ENCODE measurements at regions not wholly inside any gene's neighbourhood (a gene's known extent, or its start where the extent isn't known, plus 50 kb on each side); places are given as distances from the start of the nearest gene placed in this dataset.

DNA sequence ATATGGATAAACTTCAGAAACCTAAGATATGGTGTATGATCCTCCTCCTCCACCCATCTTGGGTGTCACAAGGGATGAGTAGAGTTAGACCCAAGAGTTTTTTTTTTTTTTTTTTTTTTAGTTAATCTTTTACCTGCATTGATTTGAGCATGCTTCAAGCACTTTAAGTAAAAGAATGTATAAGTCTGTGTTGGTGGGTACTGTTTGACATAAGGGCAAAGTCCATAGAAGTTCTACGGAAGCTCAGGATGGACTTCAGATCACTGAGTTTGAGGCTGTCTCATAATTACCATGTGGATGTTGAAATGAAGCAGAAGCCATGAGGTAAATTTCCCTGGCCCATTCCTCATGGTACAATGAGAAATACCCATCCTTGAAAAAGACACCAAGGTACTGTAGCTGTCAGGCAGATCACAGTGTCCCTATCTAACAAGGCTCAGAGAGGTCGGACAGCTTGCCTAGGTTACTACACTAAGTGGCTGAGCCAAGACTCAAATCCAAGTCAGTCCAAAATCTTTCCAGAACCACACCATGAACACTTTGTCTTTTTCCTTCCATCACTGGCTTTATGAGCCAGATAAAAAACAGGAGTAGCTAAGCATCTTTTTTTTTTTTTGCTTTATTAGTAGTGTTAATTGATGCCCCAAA lies 962.8 kb downstream of the CDH11 start:
- no peaks in the 10 kb centered on the region for H4K20me1 ChIP-seq (ENCODE audit: control insufficient read depth, insufficient read depth)
- H3K36me3 ChIP-seq (ENCODE audit: control insufficient read depth in 2 of 2, insufficient read depth in 2 of 2, low read length in 1 of 2) = no peaks in the 10 kb centered on the region
- RAD21 ChIA-PET (ENCODE audit: unreplicated experiment) = no interaction called here
- CTCF ChIA-PET = no interaction called here
- ATAC-seq (no peak), DNase-seq (ENCODE audit: low read depth, low spot score) (no peak), FAIRE-seq (no peak)
- no peaks in the 10 kb centered on the region for H3K79me2 ChIP-seq (ENCODE audit: control insufficient read depth, insufficient read depth, low read length)
- H3K27ac ChIP-seq (ENCODE audit: control insufficient read depth, insufficient read depth) = no peak overlapping the region
- H3K9me3 ChIP-seq (replicated peaks; ENCODE audit: control insufficient read depth, insufficient read depth, low read length) = no peaks in the 10 kb centered on the region
- no peak overlapping the region for H2AFZ ChIP-seq (ENCODE audit: control insufficient read depth, low read depth, low read length)
- H3K9ac ChIP-seq (ENCODE audit: control insufficient read depth, insufficient read depth, low read length) = no peak overlapping the region
- SMC1A ChIA-PET (ENCODE audit: uncharacterized antibody, unreplicated experiment) = no interaction called here
- H3K4me1 ChIP-seq (ENCODE audit: control insufficient read depth, insufficient read depth, low read length) = no peaks in the 10 kb centered on the region
- H3K4me3 ChIP-seq = no peak overlapping the region
- in situ Hi-C loops (cut with MboI) = no loop called here
- no TSS peak for BruUV-seq (replicated peaks)
- no peak overlapping the region for H3K4me2 ChIP-seq (ENCODE audit: control insufficient read depth, insufficient read depth)
- POLR2A ChIA-PET = no interaction called here
- no peaks in the 10 kb centered on the region for H3K27me3 ChIP-seq (replicated peaks in 1 of 2; ENCODE audit: control insufficient read depth in 2 of 2, insufficient read depth in 2 of 2, low read length in 1 of 2)
- intact Hi-C loops (cut with micrococcal nuclease; ENCODE audit: unreplicated experiment) = no loop called here
- WGBS (ENCODE audit: insufficient coverage, insufficient replicate concordance, low lambda C conversion rate, missing lambda C conversion rate) = 57% methylated on average over 2 of the region's 2 CpGs
- TF ChIP-seq, protein P1, sequence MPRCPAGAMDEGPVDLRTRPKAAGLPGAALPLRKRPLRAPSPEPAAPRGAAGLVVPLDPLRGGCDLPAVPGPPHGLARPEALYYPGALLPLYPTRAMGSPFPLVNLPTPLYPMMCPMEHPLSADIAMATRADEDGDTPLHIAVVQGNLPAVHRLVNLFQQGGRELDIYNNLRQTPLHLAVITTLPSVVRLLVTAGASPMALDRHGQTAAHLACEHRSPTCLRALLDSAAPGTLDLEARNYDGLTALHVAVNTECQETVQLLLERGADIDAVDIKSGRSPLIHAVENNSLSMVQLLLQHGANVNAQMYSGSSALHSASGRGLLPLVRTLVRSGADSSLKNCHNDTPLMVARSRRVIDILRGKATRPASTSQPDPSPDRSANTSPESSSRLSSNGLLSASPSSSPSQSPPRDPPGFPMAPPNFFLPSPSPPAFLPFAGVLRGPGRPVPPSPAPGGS (IDR thresholded peaks at IDR 0.05; ENCODE audit: borderline replicate concordance, insufficient read depth, low read depth, low read length, poor library complexity, severe bottlenecking) = no peak
- TF ChIP-seq MEF2A (IDR thresholded peaks at IDR 0.05; ENCODE audit: insufficient read depth, low read depth, low read length) (no peak), NR2C1 (IDR thresholded peaks at IDR 0.05) (no peak), HCFC1 (IDR thresholded peaks at IDR 0.05; ENCODE audit: low read length) (no peak), CBX5 (IDR thresholded peaks at IDR 0.05; ENCODE audit: low read depth) (no peak), CHD1 (IDR thresholded peaks at IDR 0.05; ENCODE audit: low read depth, low read length) (no peak), HDAC2 (IDR thresholded peaks at IDR 0.05) (no peak), EP300 (IDR thresholded peaks at IDR 0.05; ENCODE audit: borderline replicate concordance in 1 of 2, control insufficient read depth in 1 of 2, low read depth in 2 of 2, low read length in 2 of 2) (no peak), HDAC6 (IDR thresholded peaks at IDR 0.05; ENCODE audit: unreplicated experiment) (no peak), RAD21 (IDR thresholded peaks at IDR 0.05; ENCODE audit: insufficient read depth, low read depth, low read length) (no peak), TAF1 (IDR thresholded peaks at IDR 0.05; ENCODE audit: borderline replicate concordance, low read depth, low read length) (no peak), SMAD5 (IDR thresholded peaks at IDR 0.05; ENCODE audit: low read depth) (no peak), FOS (IDR thresholded peaks at IDR 0.05; ENCODE audit: borderline replicate concordance, extremely low read depth, insufficient read length) (no peak), SIN3A (IDR thresholded peaks at IDR 0.05; ENCODE audit: low read depth, low read length) (no peak), JUND (IDR thresholded peaks at IDR 0.05; ENCODE audit: low read depth, low read length) (no peak), MXI1 (IDR thresholded peaks at IDR 0.05; ENCODE audit: low read depth, low read length) (no peak)
- TF ChIP-seq, protein P2, sequence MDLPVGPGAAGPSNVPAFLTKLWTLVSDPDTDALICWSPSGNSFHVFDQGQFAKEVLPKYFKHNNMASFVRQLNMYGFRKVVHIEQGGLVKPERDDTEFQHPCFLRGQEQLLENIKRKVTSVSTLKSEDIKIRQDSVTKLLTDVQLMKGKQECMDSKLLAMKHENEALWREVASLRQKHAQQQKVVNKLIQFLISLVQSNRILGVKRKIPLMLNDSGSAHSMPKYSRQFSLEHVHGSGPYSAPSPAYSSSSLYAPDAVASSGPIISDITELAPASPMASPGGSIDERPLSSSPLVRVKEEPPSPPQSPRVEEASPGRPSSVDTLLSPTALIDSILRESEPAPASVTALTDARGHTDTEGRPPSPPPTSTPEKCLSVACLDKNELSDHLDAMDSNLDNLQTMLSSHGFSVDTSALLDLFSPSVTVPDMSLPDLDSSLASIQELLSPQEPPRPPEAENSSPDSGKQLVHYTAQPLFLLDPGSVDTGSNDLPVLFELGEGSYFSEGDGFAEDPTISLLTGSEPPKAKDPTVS (IDR thresholded peaks at IDR 0.05; ENCODE audit: low read depth, low read length) = no peak
- TF ChIP-seq, protein P3, sequence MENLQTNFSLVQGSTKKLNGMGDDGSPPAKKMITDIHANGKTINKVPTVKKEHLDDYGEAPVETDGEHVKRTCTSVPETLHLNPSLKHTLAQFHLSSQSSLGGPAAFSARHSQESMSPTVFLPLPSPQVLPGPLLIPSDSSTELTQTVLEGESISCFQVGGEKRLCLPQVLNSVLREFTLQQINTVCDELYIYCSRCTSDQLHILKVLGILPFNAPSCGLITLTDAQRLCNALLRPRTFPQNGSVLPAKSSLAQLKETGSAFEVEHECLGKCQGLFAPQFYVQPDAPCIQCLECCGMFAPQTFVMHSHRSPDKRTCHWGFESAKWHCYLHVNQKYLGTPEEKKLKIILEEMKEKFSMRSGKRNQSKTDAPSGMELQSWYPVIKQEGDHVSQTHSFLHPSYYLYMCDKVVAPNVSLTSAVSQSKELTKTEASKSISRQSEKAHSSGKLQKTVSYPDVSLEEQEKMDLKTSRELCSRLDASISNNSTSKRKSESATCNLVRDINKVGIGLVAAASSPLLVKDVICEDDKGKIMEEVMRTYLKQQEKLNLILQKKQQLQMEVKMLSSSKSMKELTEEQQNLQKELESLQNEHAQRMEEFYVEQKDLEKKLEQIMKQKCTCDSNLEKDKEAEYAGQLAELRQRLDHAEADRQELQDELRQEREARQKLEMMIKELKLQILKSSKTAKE (IDR thresholded peaks at IDR 0.05; ENCODE audit: low read depth, poor library complexity, severe bottlenecking) = no peak
